IMR-90 (cell line): ENCODE measurements at regions not wholly inside any gene's neighbourhood (a gene's known extent, or its start where the extent isn't known, plus 50 kb on each side); places are given as distances from the start of the nearest gene placed in this dataset.

Experiments used
- CEBPB ChIP-seq: IDR thresholded peaks from 2 replicates; pipeline ENCODE4 v1.6.1; 2012; ENCODE audit warnings: low read depth, low read length, improper control_type of control experiment
- MAFK ChIP-seq: IDR thresholded peaks from 2 replicates; pipeline ENCODE4 v1.6.1; 2012; ENCODE audit warnings: low read depth, low read length, improper control_type of control experiment
- MAZ ChIP-seq: IDR thresholded peaks from 2 replicates; pipeline ENCODE4 v1.6.1; 2012; ENCODE audit warnings: low read depth, mild to moderate bottlenecking, low read length, improper control_type of control experiment, moderate library complexity, borderline replicate concordance
- MXI1 ChIP-seq: IDR thresholded peaks from 2 replicates; pipeline ENCODE4 v1.6.1; 2012; ENCODE audit warnings: low read depth, mild to moderate bottlenecking, low read length, moderate library complexity, borderline replicate concordance
- POLR2A ChIP-seq: IDR thresholded peaks from 2 replicates; pipeline ENCODE4 v1.6.1; 2012; ENCODE audit warnings: mild to moderate bottlenecking, low read depth, low read length
- RAD21 ChIP-seq: IDR thresholded peaks from 2 replicates; pipeline ENCODE4 v1.6.1; 2012; ENCODE audit warnings: low read length, improper control_type of control experiment
- RCOR1 ChIP-seq: IDR thresholded peaks from 2 replicates; pipeline ENCODE4 v1.6.1; 2012; ENCODE audit warnings: mild to moderate bottlenecking, low read length, improper control_type of control experiment; ENCODE audit not compliant: insufficient replicate concordance
- RFX5 ChIP-seq: IDR thresholded peaks from 2 replicates; pipeline ENCODE4 v1.8.0; 2012; ENCODE audit warnings: low read depth, mild to moderate bottlenecking, low read length, moderate library complexity
- TF ChIP-seq, protein P1 (sequence below): conservative IDR thresholded peaks from 2 replicates; pipeline ENCODE4 v1.5.1; 2012; ENCODE audit warnings: mild to moderate bottlenecking, low read depth, low read length, improper control_type of control experiment
- TF ChIP-seq, protein P2 (sequence below): fragments of 150-350 bp; IDR thresholded peaks from 2 replicates; pipeline ENCODE4 v1.6.1; 2017; ENCODE audit warnings: mild to moderate bottlenecking, antibody characterized with exemption, low read length, low read depth

DNA sequence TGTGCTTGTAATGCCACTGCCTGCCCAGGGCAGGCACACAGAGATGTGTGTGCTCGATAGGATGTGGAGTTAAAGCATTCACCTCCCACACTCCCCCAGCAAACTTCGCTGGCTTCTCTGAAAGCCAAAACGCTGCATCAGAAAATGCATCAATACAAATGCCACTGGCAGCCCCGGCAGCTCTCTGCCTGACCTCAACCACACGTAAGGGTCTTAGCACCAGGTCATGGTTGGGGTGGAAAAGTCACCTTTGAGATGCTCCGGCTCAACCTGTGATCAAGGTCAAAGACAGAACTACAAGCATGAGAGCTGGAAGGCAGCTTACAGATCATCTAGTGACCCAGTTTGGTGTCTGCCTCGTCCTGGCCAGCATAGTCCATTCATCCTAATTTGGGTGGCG lies 114.4 kb upstream of the NANOS1 start:
- TF ChIP-seq, protein P1, sequence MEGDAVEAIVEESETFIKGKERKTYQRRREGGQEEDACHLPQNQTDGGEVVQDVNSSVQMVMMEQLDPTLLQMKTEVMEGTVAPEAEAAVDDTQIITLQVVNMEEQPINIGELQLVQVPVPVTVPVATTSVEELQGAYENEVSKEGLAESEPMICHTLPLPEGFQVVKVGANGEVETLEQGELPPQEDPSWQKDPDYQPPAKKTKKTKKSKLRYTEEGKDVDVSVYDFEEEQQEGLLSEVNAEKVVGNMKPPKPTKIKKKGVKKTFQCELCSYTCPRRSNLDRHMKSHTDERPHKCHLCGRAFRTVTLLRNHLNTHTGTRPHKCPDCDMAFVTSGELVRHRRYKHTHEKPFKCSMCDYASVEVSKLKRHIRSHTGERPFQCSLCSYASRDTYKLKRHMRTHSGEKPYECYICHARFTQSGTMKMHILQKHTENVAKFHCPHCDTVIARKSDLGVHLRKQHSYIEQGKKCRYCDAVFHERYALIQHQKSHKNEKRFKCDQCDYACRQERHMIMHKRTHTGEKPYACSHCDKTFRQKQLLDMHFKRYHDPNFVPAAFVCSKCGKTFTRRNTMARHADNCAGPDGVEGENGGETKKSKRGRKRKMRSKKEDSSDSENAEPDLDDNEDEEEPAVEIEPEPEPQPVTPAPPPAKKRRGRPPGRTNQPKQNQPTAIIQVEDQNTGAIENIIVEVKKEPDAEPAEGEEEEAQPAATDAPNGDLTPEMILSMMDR = no peak
- no peak for TF ChIP-seq RCOR1
- TF ChIP-seq, protein P2, sequence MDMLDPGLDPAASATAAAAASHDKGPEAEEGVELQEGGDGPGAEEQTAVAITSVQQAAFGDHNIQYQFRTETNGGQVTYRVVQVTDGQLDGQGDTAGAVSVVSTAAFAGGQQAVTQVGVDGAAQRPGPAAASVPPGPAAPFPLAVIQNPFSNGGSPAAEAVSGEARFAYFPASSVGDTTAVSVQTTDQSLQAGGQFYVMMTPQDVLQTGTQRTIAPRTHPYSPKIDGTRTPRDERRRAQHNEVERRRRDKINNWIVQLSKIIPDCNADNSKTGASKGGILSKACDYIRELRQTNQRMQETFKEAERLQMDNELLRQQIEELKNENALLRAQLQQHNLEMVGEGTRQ = no peak
- no peak for TF ChIP-seq RFX5
- TF ChIP-seq MAFK = no peak
- TF ChIP-seq POLR2A = no peak
- no peak for TF ChIP-seq MAZ
- no peak for TF ChIP-seq RAD21
- TF ChIP-seq CEBPB = no peak
- TF ChIP-seq MXI1 = no peak
